ENCODE measurements at regions not wholly inside any gene's neighbourhood (a gene's known extent, or its start where the extent isn't known, plus 50 kb on each side); places are given as distances from the start of the nearest gene placed in this dataset.

DNA sequence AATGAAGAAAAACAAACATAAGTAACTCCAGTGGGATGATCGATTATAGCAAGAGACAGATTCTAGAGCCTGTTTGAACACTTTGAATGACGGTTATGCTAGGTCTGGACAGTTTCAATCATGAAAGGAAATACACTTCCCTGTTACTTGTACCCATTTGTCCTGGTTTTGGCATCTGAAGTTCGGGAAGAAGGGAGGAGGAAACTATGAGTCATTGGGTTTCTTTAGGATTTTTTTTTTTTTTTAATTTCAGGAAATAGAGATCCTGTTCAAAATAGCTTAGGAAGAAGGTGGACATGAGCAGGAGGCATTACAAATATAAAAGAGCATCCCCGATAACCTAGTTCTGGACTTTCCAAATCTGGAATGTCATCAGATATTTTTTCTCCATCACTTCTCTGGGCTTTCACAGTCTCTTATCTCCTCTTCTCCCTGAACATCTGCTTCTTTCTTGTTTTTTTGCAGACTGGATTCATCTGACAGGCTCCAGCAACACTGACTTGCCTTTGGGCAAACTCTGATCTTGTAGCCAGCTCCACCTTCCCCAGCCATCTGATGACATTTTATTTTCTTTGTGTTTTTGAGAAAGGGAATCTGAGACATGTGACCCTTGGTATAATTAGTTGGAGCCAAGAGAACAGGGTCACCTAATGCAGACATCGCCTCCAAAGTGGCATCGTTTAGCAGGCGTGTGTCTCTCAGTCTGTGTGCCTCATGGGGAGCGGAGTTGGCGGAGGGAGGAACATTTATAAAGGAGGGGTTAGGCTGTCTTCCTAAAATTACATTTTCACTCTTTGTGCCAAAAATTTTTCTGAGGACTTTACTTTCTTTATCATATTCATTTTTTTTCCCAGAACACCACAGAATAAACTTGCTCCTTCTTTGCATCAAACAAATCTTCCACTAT is 195.3 kb upstream of the EPHA4 start (continued):
- TF ChIP-seq, protein P1, sequence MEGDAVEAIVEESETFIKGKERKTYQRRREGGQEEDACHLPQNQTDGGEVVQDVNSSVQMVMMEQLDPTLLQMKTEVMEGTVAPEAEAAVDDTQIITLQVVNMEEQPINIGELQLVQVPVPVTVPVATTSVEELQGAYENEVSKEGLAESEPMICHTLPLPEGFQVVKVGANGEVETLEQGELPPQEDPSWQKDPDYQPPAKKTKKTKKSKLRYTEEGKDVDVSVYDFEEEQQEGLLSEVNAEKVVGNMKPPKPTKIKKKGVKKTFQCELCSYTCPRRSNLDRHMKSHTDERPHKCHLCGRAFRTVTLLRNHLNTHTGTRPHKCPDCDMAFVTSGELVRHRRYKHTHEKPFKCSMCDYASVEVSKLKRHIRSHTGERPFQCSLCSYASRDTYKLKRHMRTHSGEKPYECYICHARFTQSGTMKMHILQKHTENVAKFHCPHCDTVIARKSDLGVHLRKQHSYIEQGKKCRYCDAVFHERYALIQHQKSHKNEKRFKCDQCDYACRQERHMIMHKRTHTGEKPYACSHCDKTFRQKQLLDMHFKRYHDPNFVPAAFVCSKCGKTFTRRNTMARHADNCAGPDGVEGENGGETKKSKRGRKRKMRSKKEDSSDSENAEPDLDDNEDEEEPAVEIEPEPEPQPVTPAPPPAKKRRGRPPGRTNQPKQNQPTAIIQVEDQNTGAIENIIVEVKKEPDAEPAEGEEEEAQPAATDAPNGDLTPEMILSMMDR (IDR thresholded peaks at IDR 0.05 in 2 of 3, conservative IDR thresholded peaks at IDR 0.05 in 1 of 3; ENCODE audit: borderline replicate concordance in 1 of 3, insufficient read depth in 1 of 3, low read depth in 2 of 3, low read length in 2 of 3): no peak
- no peak for TF ChIP-seq TCF7L2 (IDR thresholded peaks at IDR 0.05; ENCODE audit: borderline replicate concordance, extremely low read depth, insufficient read depth, insufficient read length)
- no peak for TF ChIP-seq ZNF274 (IDR thresholded peaks at IDR 0.05; ENCODE audit: low read depth, low read length)
- TF ChIP-seq POLR2AphosphoS5 (IDR thresholded peaks at IDR 0.05; ENCODE audit: low read depth, low read length): no peak
- no peak for TF ChIP-seq RAD21 (IDR thresholded peaks at IDR 0.05; ENCODE audit: low read depth)
- no peak for TF ChIP-seq ZFX (IDR thresholded peaks at IDR 0.05)
- no peak for TF ChIP-seq CEBPB (IDR thresholded peaks at IDR 0.05; ENCODE audit: low read depth)
- no peak for TF ChIP-seq YY1 (IDR thresholded peaks at IDR 0.05; ENCODE audit: extremely low read depth, insufficient replicate concordance, low read depth, low read length)
- no peak for TF ChIP-seq EZH2 (IDR thresholded peaks at IDR 0.05)

DNA sequence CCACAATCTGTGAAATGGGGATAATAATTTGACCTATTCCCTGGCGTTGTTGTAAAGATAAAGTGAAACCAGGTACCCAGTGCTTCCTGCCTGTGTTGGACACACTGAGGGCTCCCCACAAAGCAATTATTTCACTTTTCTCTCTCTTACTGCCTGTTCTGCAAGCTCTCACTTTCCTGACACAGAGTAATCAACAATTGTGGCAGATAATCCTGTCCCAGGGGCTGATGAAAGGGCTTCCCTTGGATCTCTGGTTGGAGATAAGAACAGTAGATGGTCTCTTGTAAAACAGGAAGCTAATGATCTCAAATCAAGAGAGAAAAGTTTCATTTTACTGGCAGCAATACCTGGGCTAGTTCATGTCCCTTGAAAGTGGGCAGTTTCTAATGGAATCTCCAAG is 190.4 kb upstream of the EPHA4 start:
- DNase-seq (ENCODE audit: low read depth, low spot score): no peak
- Histone ChIP-seq H4K20me1 (ENCODE audit: insufficient read depth) (no peaks in the 10 kb centered on the region), H3K9me3 (ENCODE audit: control insufficient read depth in 1 of 2, insufficient read depth in 1 of 2, low read depth in 1 of 2, low read length in 2 of 2) (no peaks in the 10 kb centered on the region), H2AFZ (ENCODE audit: low read depth, low read length, poor library complexity, severe bottlenecking) (no peak overlapping the region), H3K4me2 (ENCODE audit: low read length) (no peak overlapping the region), H3K4me3 (replicated peaks in 1 of 2; ENCODE audit: low read depth in 1 of 2, low read length in 2 of 2) (no peak overlapping the region), H3K27ac (ENCODE audit: low read depth, low read length) (no peak overlapping the region), H3K9ac (ENCODE audit: low read length) (no peak overlapping the region), H3K79me2 (ENCODE audit: insufficient read depth, low read length) (no peaks in the 10 kb centered on the region), H3K9me2 (ENCODE audit: insufficient read depth) (no peaks in the 10 kb centered on the region), H3K36me3 (ENCODE audit: control insufficient read depth in 1 of 2, insufficient read depth in 2 of 2, low read length in 2 of 2) (no peaks in the 10 kb centered on the region), H3K27me3 (ENCODE audit: insufficient read depth, low read length) (peaks cover 19% of the 10 kb centered on the region), H3K4me1 (ENCODE audit: control insufficient read depth in 1 of 2, insufficient read depth in 2 of 2, low read length in 2 of 2) (no peaks in the 10 kb centered on the region)
- POLR2A ChIA-PET: no interaction called here
- CTCF ChIA-PET: no interaction called here
- no TSS peak for BruUV-seq (replicated peaks)
- intact Hi-C loops (cut with micrococcal nuclease): no loop called here
- RAD21 ChIA-PET (ENCODE audit: low non-redundant PET in 1 of 2, low total read pairs in 2 of 2, uncharacterized antibody in 2 of 2, unreplicated experiment in 2 of 2): no interaction called here
- ATAC-seq: no peak
- TF ChIP-seq ELF1 (IDR thresholded peaks at IDR 0.05; ENCODE audit: borderline replicate concordance, low read depth): no peak
- no peak for TF ChIP-seq YY1 (IDR thresholded peaks at IDR 0.05; ENCODE audit: extremely low read depth, insufficient replicate concordance, low read depth, low read length)
- TF ChIP-seq EGR1 (IDR thresholded peaks at IDR 0.05; ENCODE audit: low read depth): no peak
- TF ChIP-seq SRF (IDR thresholded peaks at IDR 0.05; ENCODE audit: low read depth): no peak
- TF ChIP-seq SIN3A (IDR thresholded peaks at IDR 0.05; ENCODE audit: low read depth): no peak
- TF ChIP-seq, protein P2, sequence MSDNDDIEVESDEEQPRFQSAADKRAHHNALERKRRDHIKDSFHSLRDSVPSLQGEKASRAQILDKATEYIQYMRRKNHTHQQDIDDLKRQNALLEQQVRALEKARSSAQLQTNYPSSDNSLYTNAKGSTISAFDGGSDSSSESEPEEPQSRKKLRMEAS (IDR thresholded peaks at IDR 0.05): no peak
- TF ChIP-seq JUND (IDR thresholded peaks at IDR 0.05): no peak
- TF ChIP-seq TCF7L2 (IDR thresholded peaks at IDR 0.05; ENCODE audit: borderline replicate concordance, extremely low read depth, insufficient read depth, insufficient read length): no peak
- no peak for TF ChIP-seq ZNF274 (IDR thresholded peaks at IDR 0.05; ENCODE audit: low read depth, low read length)
- TF ChIP-seq, protein P1 (IDR thresholded peaks at IDR 0.05 in 2 of 3, conservative IDR thresholded peaks at IDR 0.05 in 1 of 3; ENCODE audit: borderline replicate concordance in 1 of 3, insufficient read depth in 1 of 3, low read depth in 2 of 3, low read length in 2 of 3): no peak
- TF ChIP-seq POLR2A (IDR thresholded peaks at IDR 0.05; ENCODE audit: borderline replicate concordance, extremely low read depth, insufficient read depth, insufficient read length): no peak
- TF ChIP-seq EZH2phosphoT487 (IDR thresholded peaks at IDR 0.05; ENCODE audit: borderline replicate concordance): no peak
- TF ChIP-seq CBX3 (IDR thresholded peaks at IDR 0.05; ENCODE audit: low read depth): no peak

All from HCT116 (cell line).